Non-pigmented ciliary epithelial cell (primary cell): ENCODE measurements at regions not wholly inside any gene's neighbourhood (a gene's known extent, or its start where the extent isn't known, plus 50 kb on each side); places are given as distances from the start of the nearest gene placed in this dataset.

Experiments
- DNase-seq: peaks from one replicate; pipeline ENCODE4 v3.0.0-alpha.2; 2010; ENCODE audit warnings: low read depth

DNA sequence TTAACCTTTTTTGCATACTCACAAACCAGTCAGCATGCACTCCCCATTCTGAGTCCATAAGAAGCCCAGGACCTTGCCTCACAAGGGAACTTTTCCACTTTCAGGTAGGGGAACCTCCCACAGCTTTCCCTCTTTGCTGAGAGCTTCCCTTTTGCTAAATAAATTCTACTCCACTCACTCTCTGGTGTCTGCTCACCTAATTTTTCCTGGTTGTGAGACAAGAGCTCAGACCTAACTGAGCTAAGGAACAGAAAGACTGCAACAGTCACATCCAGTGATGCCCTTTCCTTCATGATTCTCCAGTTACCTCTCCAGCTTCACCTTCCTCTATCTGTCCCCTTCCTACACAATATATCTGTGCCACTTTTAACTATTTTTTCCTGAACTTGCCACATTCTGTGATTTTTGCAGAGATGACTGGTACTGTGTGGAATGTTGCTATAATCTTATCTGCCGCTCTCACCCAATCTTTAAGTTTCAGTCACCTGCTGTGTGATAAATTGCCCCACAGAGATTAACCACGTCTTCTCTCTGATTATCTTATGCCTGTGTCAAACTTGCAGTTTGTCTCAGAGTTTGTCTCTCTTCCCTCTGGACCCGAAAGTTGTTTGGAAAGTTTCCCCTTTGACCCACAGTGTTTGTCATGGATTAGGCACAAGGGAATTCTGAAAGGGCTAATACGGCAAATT lies 737.1 kb upstream of the FLRT2 start:
- no peak for DNase-seq

DNA sequence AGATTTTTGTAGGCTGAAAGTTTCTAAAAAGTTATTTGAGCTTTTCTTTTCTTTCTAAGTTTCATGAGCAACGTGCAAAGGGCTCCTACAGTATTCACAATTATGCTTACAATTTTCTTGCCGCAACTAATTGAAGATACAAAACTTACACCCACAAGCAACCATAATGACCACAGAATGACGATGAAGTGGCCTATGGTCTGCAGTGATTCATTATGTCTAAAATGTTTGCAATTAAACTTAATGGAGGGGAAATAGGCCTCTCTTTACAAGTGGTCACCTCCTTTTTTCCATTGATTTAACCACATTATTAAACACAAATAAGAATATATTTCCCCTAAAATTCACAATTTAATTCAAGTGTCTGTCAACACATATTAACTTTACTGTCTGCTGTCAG lies 732.6 kb upstream of the FLRT2 start:
- no peak for DNase-seq

- DNase-seq: no peak
Observed at GRCh38 chr14:84804468-84804867, 725.5 kb upstream of the FLRT2 start.

DNA sequence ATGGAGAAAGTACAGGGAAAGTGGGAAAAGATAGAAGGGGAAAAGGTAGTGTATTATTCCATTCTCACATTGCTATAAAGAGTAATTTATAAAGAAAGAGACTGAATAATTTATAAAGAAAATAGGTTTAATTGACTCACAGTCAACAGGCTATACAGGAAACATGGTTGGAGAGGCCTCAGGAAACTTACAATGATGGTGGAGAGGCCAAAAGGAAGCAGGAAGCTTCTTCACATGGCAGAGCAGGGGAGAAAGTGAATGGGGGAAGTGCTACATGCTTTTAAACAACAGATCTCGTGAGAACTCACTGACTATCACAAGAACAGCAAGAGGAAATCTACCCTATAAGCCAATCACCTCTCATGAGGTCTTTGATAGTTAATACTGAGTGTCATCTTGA lies 725.0 kb upstream of the FLRT2 start:
- DNase-seq: no peak

GRCh38 chr14:84806181-84806580 lies 723.8 kb upstream of the FLRT2 start:
- no peak for DNase-seq

- no peak for DNase-seq
Observed at GRCh38 chr14:84806622-84807021, 723.3 kb upstream of the FLRT2 start.

DNA sequence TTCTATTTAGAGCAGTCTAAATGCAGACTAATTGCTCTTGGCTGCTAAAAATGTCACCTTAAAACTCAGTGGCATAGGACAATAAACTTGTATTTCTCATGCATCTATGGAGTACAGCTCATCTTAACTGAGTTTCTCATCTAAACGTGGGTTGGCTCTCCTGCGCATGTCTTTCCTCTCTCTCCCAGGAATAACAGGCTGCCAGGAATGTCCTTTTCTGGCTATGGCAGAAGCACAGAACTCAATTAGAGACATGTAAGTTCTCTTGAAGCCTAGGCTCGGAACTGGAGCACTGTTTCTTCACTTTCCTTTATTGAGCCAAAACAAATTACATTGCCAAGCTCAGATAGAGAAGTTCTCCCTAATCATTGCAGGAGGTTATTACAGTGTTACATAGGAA lies 722.3 kb upstream of the FLRT2 start:
- no peak for DNase-seq

- DNase-seq: no peak
Observed at GRCh38 chr14:84809158-84809557, 720.8 kb upstream of the FLRT2 start.

- DNase-seq: no peak
Observed at GRCh38 chr14:84814391-84814790, 715.6 kb upstream of the FLRT2 start.

DNA sequence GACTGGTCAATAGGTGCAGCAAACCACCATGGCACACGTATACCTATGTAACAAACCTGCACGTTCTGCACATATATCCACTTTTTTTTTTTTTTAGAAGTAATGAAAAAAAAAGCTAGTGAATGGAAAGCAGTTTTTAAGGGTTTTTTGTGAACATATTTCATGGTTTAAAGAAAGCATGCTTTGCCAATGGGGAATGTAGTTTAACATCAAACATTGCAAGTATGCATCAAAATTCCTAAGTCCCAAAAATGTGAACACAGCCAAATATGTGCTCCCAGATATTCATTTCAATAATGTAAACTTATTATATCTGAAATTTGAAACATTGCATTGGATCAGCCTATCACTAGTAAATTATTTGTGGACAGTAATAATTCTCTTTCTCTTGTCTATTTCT lies 710.4 kb upstream of the FLRT2 start:
- no peak for DNase-seq

GRCh38 chr14:84825481-84826251 lies 704.3 kb upstream of the FLRT2 start:
- DNase-seq: no peak

DNA sequence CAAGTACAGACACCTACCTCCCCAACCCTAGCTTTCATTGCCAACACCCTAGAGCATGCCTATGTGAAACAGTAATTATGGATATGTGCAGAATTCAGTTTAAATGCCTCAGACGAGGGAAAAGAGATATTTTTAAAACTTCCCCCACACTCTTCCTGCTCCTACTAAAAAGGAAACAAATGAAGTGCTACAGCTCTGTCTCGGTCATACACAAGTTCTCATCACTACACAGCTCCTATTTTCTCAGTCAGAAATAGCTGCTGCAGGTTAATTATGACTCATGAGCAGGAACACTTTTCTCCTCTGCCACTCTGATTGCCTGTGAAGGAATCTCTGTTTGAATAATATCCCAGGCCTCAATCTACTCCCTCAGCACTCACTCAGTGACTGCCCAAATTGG lies 703.6 kb upstream of the FLRT2 start:
- no peak for DNase-seq

DNA sequence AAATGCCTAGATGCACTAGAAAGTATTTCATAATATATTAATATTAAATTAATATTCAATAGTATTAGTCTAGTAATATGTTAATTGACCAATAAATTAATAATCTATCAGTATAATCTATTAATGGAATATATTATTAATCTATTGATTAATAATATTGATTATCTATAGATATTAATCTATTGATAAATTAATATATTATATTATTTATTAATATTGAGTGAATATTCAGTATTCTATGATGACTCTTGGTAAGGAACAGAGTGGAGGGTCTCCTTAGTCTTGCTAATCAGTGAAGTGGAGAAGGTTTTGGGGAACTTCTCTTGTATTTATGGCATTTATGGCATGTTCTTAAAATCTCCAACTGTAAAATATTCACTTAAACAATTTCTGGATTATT lies 679.3 kb upstream of the FLRT2 start:
- DNase-seq: no peak

GRCh38 chr14:84856751-84857534 lies 673.0 kb upstream of the FLRT2 start:
- no peak for DNase-seq

- no peak for DNase-seq
Observed at GRCh38 chr14:84857571-84857970, 672.4 kb upstream of the FLRT2 start.

- DNase-seq: no peak
Observed at GRCh38 chr14:84859116-84859515, 670.8 kb upstream of the FLRT2 start.

GRCh38 chr14:84864548-84865271 lies 665.2 kb upstream of the FLRT2 start:
- DNase-seq: no peak

DNA sequence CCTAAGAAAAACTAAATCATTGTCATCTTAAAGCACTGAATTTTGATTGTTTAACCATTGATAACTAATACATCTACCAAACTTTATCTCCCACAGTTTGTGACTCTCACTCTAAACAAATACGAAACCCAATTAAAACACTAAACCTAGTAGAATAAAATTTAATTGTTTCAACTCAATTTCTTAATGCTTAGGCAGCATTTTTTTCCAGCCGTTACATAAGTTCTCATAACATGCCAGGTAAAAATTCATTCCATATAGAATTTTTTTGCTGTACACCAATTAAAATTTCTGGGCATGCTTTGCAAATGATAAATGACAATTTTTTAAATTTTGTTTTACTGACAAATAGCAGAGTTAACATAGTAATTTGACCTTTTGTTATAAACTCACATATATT lies 658.2 kb upstream of the FLRT2 start:
- no peak for DNase-seq

GRCh38 chr14:84874436-84874835 lies 655.5 kb upstream of the FLRT2 start:
- no peak for DNase-seq

DNA sequence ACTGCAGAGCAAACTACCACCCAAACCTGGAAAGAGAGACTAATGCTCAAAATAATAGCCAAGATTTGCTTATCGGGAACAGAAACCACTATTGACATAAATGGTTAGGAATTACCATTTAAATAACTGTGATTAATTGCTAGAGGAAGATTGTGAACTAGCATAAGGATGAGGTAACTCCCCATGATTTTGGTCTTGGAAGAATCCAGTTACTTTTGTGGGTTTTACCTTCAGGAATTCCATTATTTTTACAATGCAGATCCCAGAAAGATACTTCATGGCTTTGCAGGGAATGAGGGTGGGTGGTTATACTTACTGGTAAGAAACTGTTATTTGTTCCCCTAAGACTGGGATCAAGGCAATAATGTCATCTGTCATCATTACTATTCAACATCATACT lies 652.9 kb upstream of the FLRT2 start:
- DNase-seq: no peak

DNA sequence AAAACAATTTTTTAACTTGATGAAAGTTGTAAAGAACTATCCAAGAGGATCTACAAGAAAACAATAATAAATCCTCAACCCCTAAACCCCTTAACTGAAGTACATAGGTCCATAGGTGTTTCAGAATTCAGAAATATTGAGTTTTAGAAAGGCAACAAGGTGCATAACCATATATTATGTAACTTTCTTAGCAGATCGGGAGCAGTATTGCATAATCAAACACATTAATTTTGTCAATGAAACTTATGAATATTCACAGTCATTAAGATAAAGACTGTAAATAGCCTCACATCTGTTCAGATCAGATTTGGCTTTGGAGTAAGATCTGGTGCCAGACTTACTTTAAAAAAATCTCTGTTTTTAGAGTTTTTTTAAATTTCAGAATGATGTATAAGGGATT lies 647.1 kb upstream of the FLRT2 start:
- no peak for DNase-seq

- DNase-seq: no peak
Observed at GRCh38 chr14:84885061-84885460, 644.9 kb upstream of the FLRT2 start.
